ENCODE measurements at regions not wholly inside any gene's neighbourhood (a gene's known extent, or its start where the extent isn't known, plus 50 kb on each side); places are given as distances from the start of the nearest gene placed in this dataset.

DNA sequence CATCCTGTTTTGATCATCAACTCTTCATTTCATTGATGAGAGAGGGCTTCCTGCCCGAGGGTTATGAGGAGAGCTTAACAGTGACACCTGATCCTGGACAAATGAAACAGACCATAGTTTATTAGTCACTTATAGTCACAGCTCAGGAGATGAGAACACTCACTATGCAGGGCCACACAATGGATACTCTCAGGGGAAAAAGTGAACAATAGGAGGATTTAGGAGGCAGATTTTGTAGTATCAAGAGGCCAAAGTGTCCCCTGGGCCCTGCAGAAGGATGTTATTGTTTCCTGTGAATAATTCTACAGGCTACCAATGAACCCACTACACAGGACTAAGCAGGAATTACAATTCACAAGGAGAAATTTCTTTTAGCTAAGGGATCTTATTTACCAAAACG lies 772.8 kb upstream of the MAN1A1 start:
- Mint-ChIP-seq H3K36me3 (ENCODE audit: low read depth) (no peaks in the 10 kb centered on the region), H3K9me3 (no peaks in the 10 kb centered on the region), H3K27me3 (ENCODE audit: insufficient read depth, low read depth, poor library complexity) (no peaks in the 10 kb centered on the region), H3K4me3 (no peak overlapping the region), H3K4me1 (peaks cover 6% of the 10 kb centered on the region), H3K27ac (no peak overlapping the region)
- no peaks in the 10 kb centered on the region for H3K79me2 ChIP-seq (replicated peaks; ENCODE audit: insufficient read depth)
- TF ChIP-seq JUNB (IDR thresholded peaks at IDR 0.05; ENCODE audit: unreplicated experiment) (no peak), POLR2AphosphoS5 (IDR thresholded peaks at IDR 0.05; ENCODE audit: low read depth) (no peak), EZH2phosphoT487 (IDR thresholded peaks at IDR 0.05; ENCODE audit: unreplicated experiment) (no peak), ZNF331 (CRISPR knock-in tag; IDR thresholded peaks at IDR 0.05; ENCODE audit: low read depth) (no peak), EZH2 (IDR thresholded peaks at IDR 0.05; ENCODE audit: low read depth, unreplicated experiment) (no peak), ZNF114 (CRISPR knock-in tag; IDR thresholded peaks at IDR 0.05) (no peak), STAT1 (IDR thresholded peaks at IDR 0.05; ENCODE audit: unreplicated experiment) (no peak), NANOG (IDR thresholded peaks at IDR 0.05; ENCODE audit: borderline replicate concordance) (no peak)
- TF ChIP-seq, protein P1, sequence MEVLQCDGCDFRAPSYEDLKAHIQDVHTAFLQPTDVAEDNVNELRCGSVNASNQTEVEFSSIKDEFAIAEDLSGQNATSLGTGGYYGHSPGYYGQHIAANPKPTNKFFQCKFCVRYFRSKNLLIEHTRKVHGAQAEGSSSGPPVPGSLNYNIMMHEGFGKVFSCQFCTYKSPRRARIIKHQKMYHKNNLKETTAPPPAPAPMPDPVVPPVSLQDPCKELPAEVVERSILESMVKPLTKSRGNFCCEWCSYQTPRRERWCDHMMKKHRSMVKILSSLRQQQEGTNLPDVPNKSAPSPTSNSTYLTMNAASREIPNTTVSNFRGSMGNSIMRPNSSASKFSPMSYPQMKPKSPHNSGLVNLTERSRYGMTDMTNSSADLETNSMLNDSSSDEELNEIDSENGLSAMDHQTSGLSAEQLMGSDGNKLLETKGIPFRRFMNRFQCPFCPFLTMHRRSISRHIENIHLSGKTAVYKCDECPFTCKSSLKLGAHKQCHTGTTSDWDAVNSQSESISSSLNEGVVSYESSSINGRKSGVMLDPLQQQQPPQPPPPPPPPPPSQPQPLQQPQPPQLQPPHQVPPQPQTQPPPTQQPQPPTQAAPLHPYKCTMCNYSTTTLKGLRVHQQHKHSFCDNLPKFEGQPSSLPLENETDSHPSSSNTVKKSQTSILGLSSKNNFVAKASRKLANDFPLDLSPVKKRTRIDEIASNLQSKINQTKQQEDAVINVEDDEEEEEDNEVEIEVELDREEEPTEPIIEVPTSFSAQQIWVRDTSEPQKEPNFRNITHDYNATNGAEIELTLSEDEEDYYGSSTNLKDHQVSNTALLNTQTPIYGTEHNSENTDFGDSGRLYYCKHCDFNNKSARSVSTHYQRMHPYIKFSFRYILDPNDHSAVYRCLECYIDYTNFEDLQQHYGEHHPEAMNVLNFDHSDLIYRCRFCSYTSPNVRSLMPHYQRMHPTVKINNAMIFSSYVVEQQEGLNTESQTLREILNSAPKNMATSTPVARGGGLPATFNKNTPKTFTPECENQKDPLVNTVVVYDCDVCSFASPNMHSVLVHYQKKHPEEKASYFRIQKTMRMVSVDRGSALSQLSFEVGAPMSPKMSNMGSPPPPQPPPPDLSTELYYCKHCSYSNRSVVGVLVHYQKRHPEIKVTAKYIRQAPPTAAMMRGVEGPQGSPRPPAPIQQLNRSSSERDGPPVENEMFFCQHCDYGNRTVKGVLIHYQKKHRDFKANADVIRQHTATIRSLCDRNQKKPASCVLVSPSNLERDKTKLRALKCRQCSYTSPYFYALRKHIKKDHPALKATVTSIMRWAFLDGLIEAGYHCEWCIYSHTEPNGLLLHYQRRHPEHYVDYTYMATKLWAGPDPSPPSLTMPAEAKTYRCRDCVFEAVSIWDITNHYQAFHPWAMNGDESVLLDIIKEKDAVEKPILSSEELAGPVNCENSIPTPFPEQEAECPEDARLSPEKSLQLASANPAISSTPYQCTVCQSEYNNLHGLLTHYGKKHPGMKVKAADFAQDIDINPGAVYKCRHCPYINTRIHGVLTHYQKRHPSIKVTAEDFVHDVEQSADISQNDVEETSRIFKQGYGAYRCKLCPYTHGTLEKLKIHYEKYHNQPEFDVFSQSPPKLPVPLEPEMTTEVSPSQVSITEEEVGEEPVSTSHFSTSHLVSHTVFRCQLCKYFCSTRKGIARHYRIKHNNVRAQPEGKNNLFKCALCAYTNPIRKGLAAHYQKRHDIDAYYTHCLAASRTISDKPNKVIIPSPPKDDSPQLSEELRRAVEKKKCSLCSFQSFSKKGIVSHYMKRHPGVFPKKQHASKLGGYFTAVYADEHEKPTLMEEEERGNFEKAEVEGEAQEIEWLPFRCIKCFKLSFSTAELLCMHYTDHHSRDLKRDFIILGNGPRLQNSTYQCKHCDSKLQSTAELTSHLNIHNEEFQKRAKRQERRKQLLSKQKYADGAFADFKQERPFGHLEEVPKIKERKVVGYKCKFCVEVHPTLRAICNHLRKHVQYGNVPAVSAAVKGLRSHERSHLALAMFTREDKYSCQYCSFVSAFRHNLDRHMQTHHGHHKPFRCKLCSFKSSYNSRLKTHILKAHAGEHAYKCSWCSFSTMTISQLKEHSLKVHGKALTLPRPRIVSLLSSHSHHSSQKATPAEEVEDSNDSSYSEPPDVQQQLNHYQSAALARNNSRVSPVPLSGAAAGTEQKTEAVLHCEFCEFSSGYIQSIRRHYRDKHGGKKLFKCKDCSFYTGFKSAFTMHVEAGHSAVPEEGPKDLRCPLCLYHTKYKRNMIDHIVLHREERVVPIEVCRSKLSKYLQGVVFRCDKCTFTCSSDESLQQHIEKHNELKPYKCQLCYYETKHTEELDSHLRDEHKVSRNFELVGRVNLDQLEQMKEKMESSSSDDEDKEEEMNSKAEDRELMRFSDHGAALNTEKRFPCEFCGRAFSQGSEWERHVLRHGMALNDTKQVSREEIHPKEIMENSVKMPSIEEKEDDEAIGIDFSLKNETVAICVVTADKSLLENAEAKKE (CRISPR knock-in tag; IDR thresholded peaks at IDR 0.05), result no peak
- TF ChIP-seq, protein P2, sequence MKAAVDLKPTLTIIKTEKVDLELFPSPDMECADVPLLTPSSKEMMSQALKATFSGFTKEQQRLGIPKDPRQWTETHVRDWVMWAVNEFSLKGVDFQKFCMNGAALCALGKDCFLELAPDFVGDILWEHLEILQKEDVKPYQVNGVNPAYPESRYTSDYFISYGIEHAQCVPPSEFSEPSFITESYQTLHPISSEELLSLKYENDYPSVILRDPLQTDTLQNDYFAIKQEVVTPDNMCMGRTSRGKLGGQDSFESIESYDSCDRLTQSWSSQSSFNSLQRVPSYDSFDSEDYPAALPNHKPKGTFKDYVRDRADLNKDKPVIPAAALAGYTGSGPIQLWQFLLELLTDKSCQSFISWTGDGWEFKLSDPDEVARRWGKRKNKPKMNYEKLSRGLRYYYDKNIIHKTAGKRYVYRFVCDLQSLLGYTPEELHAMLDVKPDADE (IDR thresholded peaks at IDR 0.05), result no peak
- TF ChIP-seq, protein P3, sequence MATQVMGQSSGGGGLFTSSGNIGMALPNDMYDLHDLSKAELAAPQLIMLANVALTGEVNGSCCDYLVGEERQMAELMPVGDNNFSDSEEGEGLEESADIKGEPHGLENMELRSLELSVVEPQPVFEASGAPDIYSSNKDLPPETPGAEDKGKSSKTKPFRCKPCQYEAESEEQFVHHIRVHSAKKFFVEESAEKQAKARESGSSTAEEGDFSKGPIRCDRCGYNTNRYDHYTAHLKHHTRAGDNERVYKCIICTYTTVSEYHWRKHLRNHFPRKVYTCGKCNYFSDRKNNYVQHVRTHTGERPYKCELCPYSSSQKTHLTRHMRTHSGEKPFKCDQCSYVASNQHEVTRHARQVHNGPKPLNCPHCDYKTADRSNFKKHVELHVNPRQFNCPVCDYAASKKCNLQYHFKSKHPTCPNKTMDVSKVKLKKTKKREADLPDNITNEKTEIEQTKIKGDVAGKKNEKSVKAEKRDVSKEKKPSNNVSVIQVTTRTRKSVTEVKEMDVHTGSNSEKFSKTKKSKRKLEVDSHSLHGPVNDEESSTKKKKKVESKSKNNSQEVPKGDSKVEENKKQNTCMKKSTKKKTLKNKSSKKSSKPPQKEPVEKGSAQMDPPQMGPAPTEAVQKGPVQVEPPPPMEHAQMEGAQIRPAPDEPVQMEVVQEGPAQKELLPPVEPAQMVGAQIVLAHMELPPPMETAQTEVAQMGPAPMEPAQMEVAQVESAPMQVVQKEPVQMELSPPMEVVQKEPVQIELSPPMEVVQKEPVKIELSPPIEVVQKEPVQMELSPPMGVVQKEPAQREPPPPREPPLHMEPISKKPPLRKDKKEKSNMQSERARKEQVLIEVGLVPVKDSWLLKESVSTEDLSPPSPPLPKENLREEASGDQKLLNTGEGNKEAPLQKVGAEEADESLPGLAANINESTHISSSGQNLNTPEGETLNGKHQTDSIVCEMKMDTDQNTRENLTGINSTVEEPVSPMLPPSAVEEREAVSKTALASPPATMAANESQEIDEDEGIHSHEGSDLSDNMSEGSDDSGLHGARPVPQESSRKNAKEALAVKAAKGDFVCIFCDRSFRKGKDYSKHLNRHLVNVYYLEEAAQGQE (IDR thresholded peaks at IDR 0.05; ENCODE audit: unreplicated experiment), result no peak
- TF ChIP-seq, protein P4, sequence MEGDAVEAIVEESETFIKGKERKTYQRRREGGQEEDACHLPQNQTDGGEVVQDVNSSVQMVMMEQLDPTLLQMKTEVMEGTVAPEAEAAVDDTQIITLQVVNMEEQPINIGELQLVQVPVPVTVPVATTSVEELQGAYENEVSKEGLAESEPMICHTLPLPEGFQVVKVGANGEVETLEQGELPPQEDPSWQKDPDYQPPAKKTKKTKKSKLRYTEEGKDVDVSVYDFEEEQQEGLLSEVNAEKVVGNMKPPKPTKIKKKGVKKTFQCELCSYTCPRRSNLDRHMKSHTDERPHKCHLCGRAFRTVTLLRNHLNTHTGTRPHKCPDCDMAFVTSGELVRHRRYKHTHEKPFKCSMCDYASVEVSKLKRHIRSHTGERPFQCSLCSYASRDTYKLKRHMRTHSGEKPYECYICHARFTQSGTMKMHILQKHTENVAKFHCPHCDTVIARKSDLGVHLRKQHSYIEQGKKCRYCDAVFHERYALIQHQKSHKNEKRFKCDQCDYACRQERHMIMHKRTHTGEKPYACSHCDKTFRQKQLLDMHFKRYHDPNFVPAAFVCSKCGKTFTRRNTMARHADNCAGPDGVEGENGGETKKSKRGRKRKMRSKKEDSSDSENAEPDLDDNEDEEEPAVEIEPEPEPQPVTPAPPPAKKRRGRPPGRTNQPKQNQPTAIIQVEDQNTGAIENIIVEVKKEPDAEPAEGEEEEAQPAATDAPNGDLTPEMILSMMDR (conservative IDR thresholded peaks at IDR 0.05; ENCODE audit: low read depth in 2 of 2), result no peak
- no peak for DNase-seq (ENCODE audit: low spot score)
- H3K27me3 ChIP-seq (ENCODE audit: insufficient read depth), result no peaks in the 10 kb centered on the region
- H3K4me2 ChIP-seq, result no peak overlapping the region
- H3F3A ChIP-seq (replicated peaks; ENCODE audit: low read depth), result no peaks in the 10 kb centered on the region
- H4K20me1 ChIP-seq (replicated peaks; ENCODE audit: insufficient read depth), result 0 out of 2 replicates have a peak, but pooled peaks cover 2% of the 10 kb centered on the region
- H3K9me2 ChIP-seq (ENCODE audit: insufficient read depth), result no peaks in the 10 kb centered on the region
- no peak overlapping the region for H2AFZ ChIP-seq
- ATAC-seq, result no peak
- H3K36me3 ChIP-seq (ENCODE audit: insufficient read depth), result no peaks in the 10 kb centered on the region
- H3K4me1 ChIP-seq (ENCODE audit: insufficient read depth), result 0 out of 2 replicates have a peak, but pooled peaks cover 7% of the 10 kb centered on the region
- no peak overlapping the region for H3K4me3 ChIP-seq
- H3K27ac ChIP-seq (ENCODE audit: low read depth), result no peak overlapping the region
